Suprapubic skin (tissue), 3 donors: ENCODE measurements at regions not wholly inside any gene's neighbourhood (a gene's known extent, or its start where the extent isn't known, plus 50 kb on each side); places are given as distances from the start of the nearest gene placed in this dataset.

ENCODE experiments used
- CTCF ChIP-seq, 2 donors: fragments of 200-600 bp in 1 of 2; fragments of 450-650 bp in 1 of 2; sonication (generic) in 1 of 2; IDR thresholded peaks; one replicate each; pipeline ENCODE4 v1.5.1; 2016 to 2019; ENCODE audit warnings: antibody characterized with exemption in 2 of 2, mild to moderate bottlenecking in 1 of 2, moderate library complexity in 1 of 2
- POLR2A ChIP-seq, 2 donors: fragments of 450-650 bp; IDR thresholded peaks; one replicate each; pipeline ENCODE4 v1.6.1; 2017; ENCODE audit warnings: antibody characterized with exemption in 2 of 2, mild to moderate bottlenecking in 2 of 2, moderate library complexity in 2 of 2

GRCh38 chr13:50572129-50572528 lies 271.4 kb downstream of the DLEU7 start:
- TF ChIP-seq CTCF (IDR thresholded peaks at IDR 0.05) (no peak), POLR2A (IDR thresholded peaks at IDR 0.05) (no peak)
